AG10803 (cell line): ENCODE measurements at regions not wholly inside any gene's neighbourhood (a gene's known extent, or its start where the extent isn't known, plus 50 kb on each side); places are given as distances from the start of the nearest gene placed in this dataset.
"Not testable (repeated sequence)": the region's sequence is repeated elsewhere in the genome, so short reads cannot be mapped to it uniquely, and the experiment has no call there.

Experiments used
- DNase-seq: peaks from one replicate; pipeline ENCODE4 v3.0.0; 2010; ENCODE audit warnings: low read depth
- H3K4me3 ChIP-seq: 2 replicates; pipeline ENCODE4 v1.5.1; 2011; ENCODE audit warnings: mild to moderate bottlenecking, low read length, control low read depth
- TF ChIP-seq, protein P1 (sequence below): conservative IDR thresholded peaks from 2 replicates; pipeline ENCODE4 v1.5.1; 2011; ENCODE audit warnings: mild to moderate bottlenecking, low read length, control low read depth, inconsistent platforms

DNA sequence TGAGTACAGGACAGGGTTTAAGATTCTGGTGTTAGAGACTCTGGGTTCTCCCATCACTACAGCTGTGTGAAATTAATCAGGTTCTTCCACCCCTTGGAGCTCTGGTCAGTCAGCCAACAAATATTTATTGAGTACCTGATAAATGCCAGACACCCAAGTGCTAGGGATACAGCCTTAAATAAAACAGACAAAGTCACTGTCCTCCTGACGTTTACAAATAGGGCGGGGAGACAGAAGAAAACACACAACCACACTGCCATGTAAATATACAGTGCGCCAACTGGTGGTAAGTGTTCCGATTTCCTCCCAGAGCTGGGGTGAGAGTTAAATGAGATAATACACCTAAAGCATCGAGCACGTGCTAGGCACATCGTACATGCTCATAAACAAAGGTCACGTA, 121.0 kb downstream of the COPRS start:
- no peak for DNase-seq
- no peak overlapping the region for H3K4me3 ChIP-seq
- TF ChIP-seq, protein P1, sequence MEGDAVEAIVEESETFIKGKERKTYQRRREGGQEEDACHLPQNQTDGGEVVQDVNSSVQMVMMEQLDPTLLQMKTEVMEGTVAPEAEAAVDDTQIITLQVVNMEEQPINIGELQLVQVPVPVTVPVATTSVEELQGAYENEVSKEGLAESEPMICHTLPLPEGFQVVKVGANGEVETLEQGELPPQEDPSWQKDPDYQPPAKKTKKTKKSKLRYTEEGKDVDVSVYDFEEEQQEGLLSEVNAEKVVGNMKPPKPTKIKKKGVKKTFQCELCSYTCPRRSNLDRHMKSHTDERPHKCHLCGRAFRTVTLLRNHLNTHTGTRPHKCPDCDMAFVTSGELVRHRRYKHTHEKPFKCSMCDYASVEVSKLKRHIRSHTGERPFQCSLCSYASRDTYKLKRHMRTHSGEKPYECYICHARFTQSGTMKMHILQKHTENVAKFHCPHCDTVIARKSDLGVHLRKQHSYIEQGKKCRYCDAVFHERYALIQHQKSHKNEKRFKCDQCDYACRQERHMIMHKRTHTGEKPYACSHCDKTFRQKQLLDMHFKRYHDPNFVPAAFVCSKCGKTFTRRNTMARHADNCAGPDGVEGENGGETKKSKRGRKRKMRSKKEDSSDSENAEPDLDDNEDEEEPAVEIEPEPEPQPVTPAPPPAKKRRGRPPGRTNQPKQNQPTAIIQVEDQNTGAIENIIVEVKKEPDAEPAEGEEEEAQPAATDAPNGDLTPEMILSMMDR: no peak

- TF ChIP-seq, protein P1: no peak
- no peak for DNase-seq
- no peak overlapping the region for H3K4me3 ChIP-seq
These were observed 122.0 kb downstream of the COPRS start for GRCh38 chr17:31736855-31737625.

- no peak for DNase-seq
- H3K4me3 ChIP-seq: no peak overlapping the region
- TF ChIP-seq, protein P1: no peak
These were observed 125.7 kb downstream of the COPRS start for GRCh38 chr17:31733326-31733725.

DNA sequence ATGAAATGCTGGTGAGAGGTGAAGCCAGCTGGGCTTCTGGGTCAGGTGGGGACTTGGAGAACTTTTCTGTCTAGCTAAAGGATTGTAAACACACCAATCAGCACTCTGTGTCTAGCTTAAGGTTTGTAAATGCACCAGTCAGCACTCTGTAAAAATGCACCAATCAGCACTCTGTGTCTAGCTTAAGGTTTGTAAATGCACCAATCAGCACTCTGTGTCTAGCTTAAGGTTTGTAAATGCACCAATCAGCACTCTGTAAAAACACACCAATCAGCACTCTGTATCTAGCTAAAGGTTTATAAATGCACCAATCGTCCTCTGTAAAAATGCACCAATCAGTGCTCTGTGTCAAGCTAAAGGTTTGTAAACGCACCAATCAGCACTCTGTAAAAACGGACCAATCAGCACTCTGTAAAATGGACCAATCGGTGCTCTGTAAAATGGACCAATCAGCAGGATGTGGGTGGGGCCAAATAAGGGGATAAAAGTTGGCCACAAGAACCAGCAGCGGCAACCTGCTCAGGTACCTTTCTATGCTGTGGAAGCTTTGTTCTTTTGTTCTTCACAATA, 127.4 kb downstream of the COPRS start:
- not testable (repeated sequence) for H3K4me3 ChIP-seq, DNase-seq

DNA sequence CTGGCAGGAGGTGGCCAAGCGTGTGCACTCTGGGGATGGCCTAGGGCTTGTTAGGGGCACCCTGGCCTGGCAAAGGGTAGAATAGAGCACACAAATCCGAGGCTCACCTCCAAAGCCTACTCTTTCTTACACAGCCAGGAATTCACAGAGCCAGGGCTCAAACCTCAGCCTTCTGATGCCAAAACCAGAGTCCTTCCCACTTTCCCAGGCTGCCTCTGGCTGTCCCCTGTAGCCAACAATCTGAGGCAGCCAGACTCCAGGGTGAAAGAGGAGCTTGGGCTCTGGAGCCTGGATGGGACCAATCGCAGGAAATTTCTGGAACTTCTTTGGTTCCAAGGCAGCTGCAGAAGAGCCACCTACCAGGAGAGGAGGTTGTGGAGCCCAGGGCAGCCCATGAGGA, 127.9 kb downstream of the COPRS start:
- no peak for DNase-seq
- H3K4me3 ChIP-seq: no peak overlapping the region
- TF ChIP-seq, protein P1: no peak

DNA sequence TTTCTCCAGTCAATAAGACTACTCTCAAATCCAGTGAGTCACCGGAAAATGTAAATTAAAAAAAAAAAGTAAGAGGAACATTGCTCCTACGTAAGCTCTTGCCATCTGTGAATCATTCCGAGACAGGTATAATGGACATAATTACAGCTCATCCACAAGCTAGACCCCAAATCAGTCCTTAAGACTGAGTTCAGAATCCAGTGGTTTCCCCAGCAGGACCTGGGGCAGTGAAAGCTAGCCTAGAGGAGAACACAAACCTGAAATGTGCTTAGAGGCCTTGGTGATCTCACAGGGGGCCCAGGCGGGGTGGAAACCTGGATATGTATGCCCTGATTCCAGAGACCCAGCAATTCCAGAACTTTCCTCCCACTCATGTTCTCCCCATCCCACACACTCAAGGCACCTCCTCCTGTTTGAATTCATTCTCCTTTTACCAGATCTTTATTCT, 132.0 kb downstream of the COPRS start:
- no peak for DNase-seq
- H3K4me3 ChIP-seq: no peak overlapping the region
- TF ChIP-seq, protein P1: no peak

DNA sequence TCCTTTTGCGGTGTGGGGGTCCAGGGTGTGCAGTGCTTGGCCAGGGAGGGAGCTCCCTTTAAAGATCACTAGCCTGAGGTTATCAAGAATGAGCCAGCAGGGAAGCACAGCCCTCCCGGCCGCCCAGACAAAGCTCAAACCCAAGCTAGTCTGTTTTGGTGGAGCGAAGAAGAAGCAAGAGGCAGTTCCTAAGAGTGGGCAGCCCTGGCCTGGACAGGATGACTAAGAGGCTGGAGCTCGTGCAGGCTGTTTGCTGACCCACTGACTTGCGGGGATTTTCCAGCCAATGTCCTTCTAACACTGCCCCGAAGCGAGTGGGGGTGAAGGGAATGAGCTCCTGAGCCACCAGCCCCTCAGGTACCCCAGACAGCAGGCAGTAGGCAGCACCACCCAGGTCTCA, 134.4 kb downstream of the COPRS start:
- TF ChIP-seq, protein P1: no peak
- DNase-seq: no peak
- H3K4me3 ChIP-seq: no peak overlapping the region
